ENCODE measurements at regions not wholly inside any gene's neighbourhood (a gene's known extent, or its start where the extent isn't known, plus 50 kb on each side); places are given as distances from the start of the nearest gene placed in this dataset.

GRCh38 chr20:48285656-48286055 is 500.4 kb upstream of the SULF2 start:
- in situ Hi-C loops (cut with HindIII; ENCODE audit: low pct_ligation_motif_present, low sequenced_read_pairs) = no loop called here
- no peaks in the 10 kb centered on the region for H3K36me3 ChIP-seq (replicated peaks)
- TF ChIP-seq CTCF (IDR thresholded peaks at IDR 0.05; ENCODE audit: low read depth, low read length, missing control alignments) = no peak

GRCh38 chr20:48284837-48285236 is 499.6 kb upstream of the SULF2 start:
- in situ Hi-C loops (cut with HindIII; ENCODE audit: low pct_ligation_motif_present, low sequenced_read_pairs) = no loop called here

More at GRCh38 chr20:48285656-48286055, 500.4 kb upstream of the SULF2 start:
- no peak overlapping the region for H3K27ac ChIP-seq
- H3K27me3 ChIP-seq (replicated peaks) = no peaks in the 10 kb centered on the region
- H3K4me3 ChIP-seq (ENCODE audit: low read depth, low read length) = no peak overlapping the region
- DNase-seq = no peak

DNA sequence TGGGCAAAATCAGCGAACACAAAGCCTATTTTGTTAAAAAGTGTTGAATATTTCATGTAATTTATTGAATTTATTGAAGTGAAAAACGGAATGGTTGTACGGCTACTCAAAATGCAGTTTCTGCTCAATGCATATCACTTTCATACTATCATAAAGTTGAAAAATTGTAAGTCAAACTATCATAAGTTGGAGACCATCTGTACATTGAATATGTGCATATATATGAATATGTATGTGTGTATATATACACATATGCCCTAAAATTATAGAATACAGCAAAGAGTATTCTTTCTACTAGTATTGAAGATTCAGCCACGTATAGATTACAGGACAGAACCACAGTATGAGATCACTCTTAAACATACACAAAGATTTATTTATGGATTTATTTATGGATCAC is 499.0 kb upstream of the SULF2 start:
- no peak overlapping the region for H3K4me3 ChIP-seq (ENCODE audit: low read depth, low read length)
- in situ Hi-C loops (cut with HindIII; ENCODE audit: low pct_ligation_motif_present, low sequenced_read_pairs) = no loop called here
- no peak for DNase-seq
- TF ChIP-seq CTCF (IDR thresholded peaks at IDR 0.05; ENCODE audit: low read depth, low read length, missing control alignments) = no peak
- no peaks in the 10 kb centered on the region for H3K36me3 ChIP-seq (replicated peaks)
- H3K27me3 ChIP-seq (replicated peaks) = no peaks in the 10 kb centered on the region
- H3K27ac ChIP-seq = peak overlapping the region; percentile 37

More at GRCh38 chr20:48284837-48285236, 499.6 kb upstream of the SULF2 start:
- Histone ChIP-seq H3K36me3 (replicated peaks) (no peaks in the 10 kb centered on the region), H3K4me3 (ENCODE audit: low read depth, low read length) (no peak overlapping the region), H3K27ac (no peak overlapping the region), H3K27me3 (replicated peaks) (no peaks in the 10 kb centered on the region)
- no peak for TF ChIP-seq CTCF (IDR thresholded peaks at IDR 0.05; ENCODE audit: low read depth, low read length, missing control alignments)
- DNase-seq = peak; percentile 45

DNA sequence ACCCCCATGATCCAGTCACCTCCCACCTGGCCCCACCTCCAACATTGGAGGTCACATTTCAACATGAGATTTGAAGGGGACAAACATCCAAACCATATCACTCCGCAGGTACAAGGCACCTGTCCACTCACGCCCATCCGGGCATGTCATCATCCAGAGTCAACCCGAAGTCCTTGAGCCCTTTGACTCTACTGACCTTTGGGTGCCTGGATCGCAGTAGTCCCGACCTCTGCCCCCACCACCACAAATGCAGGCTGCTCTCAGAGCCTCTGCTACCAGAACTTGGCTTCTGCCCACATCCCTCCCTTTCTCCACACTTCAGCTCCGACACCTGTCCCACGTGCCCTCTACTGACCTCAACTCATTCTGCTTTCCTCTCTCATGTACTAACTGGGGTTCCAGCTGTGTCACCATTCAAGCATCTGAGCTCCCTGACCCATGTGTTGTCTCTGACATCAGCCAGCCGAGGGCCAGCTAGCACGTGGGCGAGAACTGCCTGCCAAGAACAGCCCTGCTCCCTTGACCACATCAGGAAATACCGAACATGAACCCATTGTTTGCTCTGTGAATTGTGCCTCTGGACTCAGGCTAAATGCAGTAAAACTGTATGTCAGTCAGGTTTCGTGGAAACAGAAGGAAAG is 498.3 kb upstream of the SULF2 start:
- H3K4me3 ChIP-seq (ENCODE audit: low read depth, low read length) = no peak overlapping the region
- no peaks in the 10 kb centered on the region for H3K27me3 ChIP-seq (replicated peaks)
- no peak for TF ChIP-seq CTCF (IDR thresholded peaks at IDR 0.05; ENCODE audit: low read depth, low read length, missing control alignments)
- H3K36me3 ChIP-seq (replicated peaks) = no peaks in the 10 kb centered on the region
- in situ Hi-C loops (cut with HindIII; ENCODE audit: low pct_ligation_motif_present, low sequenced_read_pairs) = no loop called here
- DNase-seq = peak; percentile 97
- H3K27ac ChIP-seq = peak overlapping the region; percentile 37

GRCh38 chr20:48282591-48283228 is 497.4 kb upstream of the SULF2 start:
- in situ Hi-C loops (cut with HindIII; ENCODE audit: low pct_ligation_motif_present, low sequenced_read_pairs) = no loop called here
- Histone ChIP-seq H3K27me3 (replicated peaks) (no peaks in the 10 kb centered on the region), H3K27ac (no peak overlapping the region), H3K4me3 (ENCODE audit: low read depth, low read length) (no peak overlapping the region), H3K36me3 (replicated peaks) (no peaks in the 10 kb centered on the region)
- no peak for TF ChIP-seq CTCF (IDR thresholded peaks at IDR 0.05; ENCODE audit: low read depth, low read length, missing control alignments)
- DNase-seq = no peak

All from brain microvascular endothelial cell (primary cell).